Neutrophil (primary cell): ENCODE measurements at regions not wholly inside any gene's neighbourhood (a gene's known extent, or its start where the extent isn't known, plus 50 kb on each side); places are given as distances from the start of the nearest gene placed in this dataset.

Experiments
- H3K27ac ChIP-seq: fragments of 200-600 bp; sonication (generic); 2 replicates; pipeline ENCODE4 v1.5.1; 2016; ENCODE audit warnings: mild to moderate bottlenecking, moderate library complexity
- H3K27me3 ChIP-seq: fragments of 200-600 bp; sonication (generic); 2 replicates; pipeline ENCODE4 v1.6.0; 2016; ENCODE audit warnings: mild to moderate bottlenecking
- H3K36me3 ChIP-seq: fragments of 200-600 bp; sonication (generic); 2 replicates; pipeline ENCODE4 v1.5.1; 2017
- H3K4me1 ChIP-seq, 2 experiments: fragments of 200-600 bp in 1 of 2; sonication (generic) in 1 of 2; 1 replicate in 1 of 2; 2 replicates in 1 of 2; pipeline versions ENCODE4 v1.5.1 to v1.6.1; 2013 to 2016; ENCODE audit warnings: low read depth in 1 of 2, low read length in 1 of 2, mild to moderate bottlenecking in 1 of 2, moderate library complexity in 1 of 2; ENCODE audit not compliant: control insufficient read depth in 1 of 2, insufficient read depth in 1 of 2
- H3K4me3 ChIP-seq, 2 experiments: fragments of 200-600 bp in 1 of 2; sonication (generic) in 1 of 2; 1 replicate in 1 of 2; 2 replicates in 1 of 2; pipeline ENCODE4 v1.5.1; 2013 to 2016; ENCODE audit warnings: low read depth in 1 of 2, low read length in 1 of 2, mild to moderate bottlenecking in 1 of 2, moderate library complexity in 1 of 2
- H3K9me3 ChIP-seq: fragments of 200-600 bp; sonication (generic); 2 replicates; pipeline ENCODE4 v1.5.1; 2016
- CTCF ChIP-seq: fragments of 200-600 bp; sonication (generic); IDR thresholded peaks from 2 replicates; pipeline ENCODE4 v1.5.1; 2016; ENCODE audit warnings: antibody characterized with exemption

GRCh38 chr13:107765724-107766401 lies 449.5 kb downstream of the LIG4 start:
- no peak overlapping the region for H3K27ac ChIP-seq
- no peaks in the 10 kb centered on the region for H3K36me3 ChIP-seq
- H3K4me1 ChIP-seq, result no peaks in the 10 kb centered on the region
- no peak overlapping the region for H3K4me3 ChIP-seq
- H3K9me3 ChIP-seq, result no peaks in the 10 kb centered on the region
- TF ChIP-seq CTCF, result no peak
- H3K27me3 ChIP-seq, result no peaks in the 10 kb centered on the region

- no peak overlapping the region for H3K4me3 ChIP-seq
- TF ChIP-seq CTCF, result no peak
- no peaks in the 10 kb centered on the region for H3K4me1 ChIP-seq
- no peaks in the 10 kb centered on the region for H3K27me3 ChIP-seq
- H3K27ac ChIP-seq, result no peak overlapping the region
- no peaks in the 10 kb centered on the region for H3K36me3 ChIP-seq
- H3K9me3 ChIP-seq, result no peaks in the 10 kb centered on the region
These were observed 451.3 kb downstream of the LIG4 start for GRCh38 chr13:107764046-107764445.

DNA sequence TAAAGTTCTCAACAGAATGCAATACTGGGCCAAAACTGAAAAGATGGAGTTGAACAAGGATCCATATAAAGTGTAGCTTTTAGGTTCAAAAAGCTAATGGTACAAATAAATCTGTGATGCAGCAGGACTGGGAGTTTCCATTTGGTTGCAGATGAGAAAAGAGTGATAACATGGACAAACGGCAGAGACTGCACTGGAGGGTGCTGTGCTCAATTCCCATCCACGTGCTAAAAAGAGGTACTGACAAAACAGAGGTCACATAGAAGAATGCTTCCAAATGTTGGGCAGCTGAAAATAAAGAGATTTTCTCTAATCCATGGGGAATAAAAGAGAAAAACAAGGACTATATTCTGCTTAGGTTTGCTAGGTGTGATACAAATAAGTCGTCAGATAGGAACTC lies 461.6 kb downstream of the LIG4 start:
- H3K4me3 ChIP-seq, result no peak overlapping the region
- H3K27ac ChIP-seq, result no peak overlapping the region
- TF ChIP-seq CTCF, result no peak
- H3K4me1 ChIP-seq, result no peaks in the 10 kb centered on the region
- no peaks in the 10 kb centered on the region for H3K27me3 ChIP-seq
- H3K36me3 ChIP-seq, result no peaks in the 10 kb centered on the region
- no peaks in the 10 kb centered on the region for H3K9me3 ChIP-seq

DNA sequence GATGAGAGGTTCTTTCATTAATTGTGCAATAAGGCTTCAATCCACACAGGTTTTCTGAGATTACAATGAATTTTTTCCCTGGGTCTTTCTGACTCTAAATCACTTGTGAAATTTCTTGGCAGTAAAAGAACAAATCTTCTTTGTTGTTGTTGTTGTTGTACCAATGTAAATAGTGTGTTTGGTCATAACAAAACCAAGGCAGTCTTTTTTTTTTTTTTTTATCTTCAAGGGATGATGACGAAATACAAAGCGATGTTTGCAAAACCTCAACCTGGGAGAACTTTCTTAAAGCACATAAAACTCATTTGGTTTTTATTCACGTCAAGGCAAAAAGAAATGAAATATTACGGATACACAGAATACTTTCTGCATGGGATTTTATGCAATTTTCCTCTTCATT lies 462.0 kb downstream of the LIG4 start:
- H3K4me3 ChIP-seq, result no peak overlapping the region
- no peaks in the 10 kb centered on the region for H3K36me3 ChIP-seq
- no peaks in the 10 kb centered on the region for H3K4me1 ChIP-seq
- no peak overlapping the region for H3K27ac ChIP-seq
- TF ChIP-seq CTCF, result no peak
- H3K9me3 ChIP-seq, result no peaks in the 10 kb centered on the region
- no peaks in the 10 kb centered on the region for H3K27me3 ChIP-seq

GRCh38 chr13:107743983-107744382 lies 471.4 kb downstream of the LIG4 start:
- H3K27me3 ChIP-seq, result no peaks in the 10 kb centered on the region
- TF ChIP-seq CTCF, result no peak
- no peaks in the 10 kb centered on the region for H3K4me1 ChIP-seq
- no peak overlapping the region for H3K4me3 ChIP-seq
- H3K36me3 ChIP-seq, result no peaks in the 10 kb centered on the region
- H3K27ac ChIP-seq, result no peak overlapping the region
- H3K9me3 ChIP-seq, result no peaks in the 10 kb centered on the region
